ENCODE measurements at regions not wholly inside any gene's neighbourhood (a gene's known extent, or its start where the extent isn't known, plus 50 kb on each side); places are given as distances from the start of the nearest gene placed in this dataset.

DNA sequence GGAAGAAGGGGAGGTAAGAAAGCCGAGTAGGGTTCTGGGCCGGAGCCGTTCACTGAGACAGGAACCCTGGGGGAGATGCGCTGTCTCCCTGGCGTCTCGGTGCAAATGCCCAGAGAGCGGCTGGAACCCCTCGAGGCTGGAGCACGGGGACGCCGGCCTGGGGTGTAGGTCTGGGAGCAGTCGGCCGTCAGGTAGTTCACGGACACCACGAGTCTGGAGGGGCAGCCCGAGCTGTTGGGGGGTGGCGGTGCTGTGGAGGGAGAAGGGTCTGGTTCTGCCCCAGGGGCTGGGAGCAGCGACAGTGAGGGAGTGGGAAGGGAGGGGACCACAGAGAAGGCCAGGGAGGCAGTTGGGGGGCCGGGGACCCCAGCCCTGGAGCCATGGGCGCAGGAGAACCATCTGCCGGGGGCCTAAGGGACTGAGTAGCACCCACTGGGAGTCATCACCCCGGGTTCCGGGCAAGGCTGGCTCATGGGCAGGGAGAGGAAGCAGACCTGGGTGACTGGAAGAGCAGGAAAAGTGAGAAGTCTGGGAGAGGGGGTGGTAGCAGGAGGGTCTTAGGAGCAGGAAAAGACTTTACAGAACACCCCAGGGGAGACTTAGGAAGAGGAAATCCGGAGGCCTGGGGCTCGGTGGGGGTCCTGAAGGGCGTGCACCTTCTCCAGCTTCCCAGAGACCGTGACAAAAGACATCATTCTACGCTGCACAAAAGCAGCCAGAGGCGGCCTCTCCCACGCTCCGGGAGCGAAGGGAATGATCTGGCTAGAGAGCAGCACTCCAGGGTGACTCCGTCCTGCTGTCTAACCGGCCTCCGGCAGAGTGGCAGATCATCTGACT is 173.1 kb upstream of the SOX1 start:
- no peak for FAIRE-seq
- no peak for TF ChIP-seq POLR2A (IDR thresholded peaks at IDR 0.05; ENCODE audit: low read depth, low read length)
- DNase-seq (ENCODE audit: insufficient read length, low spot score), result no peak

DNA sequence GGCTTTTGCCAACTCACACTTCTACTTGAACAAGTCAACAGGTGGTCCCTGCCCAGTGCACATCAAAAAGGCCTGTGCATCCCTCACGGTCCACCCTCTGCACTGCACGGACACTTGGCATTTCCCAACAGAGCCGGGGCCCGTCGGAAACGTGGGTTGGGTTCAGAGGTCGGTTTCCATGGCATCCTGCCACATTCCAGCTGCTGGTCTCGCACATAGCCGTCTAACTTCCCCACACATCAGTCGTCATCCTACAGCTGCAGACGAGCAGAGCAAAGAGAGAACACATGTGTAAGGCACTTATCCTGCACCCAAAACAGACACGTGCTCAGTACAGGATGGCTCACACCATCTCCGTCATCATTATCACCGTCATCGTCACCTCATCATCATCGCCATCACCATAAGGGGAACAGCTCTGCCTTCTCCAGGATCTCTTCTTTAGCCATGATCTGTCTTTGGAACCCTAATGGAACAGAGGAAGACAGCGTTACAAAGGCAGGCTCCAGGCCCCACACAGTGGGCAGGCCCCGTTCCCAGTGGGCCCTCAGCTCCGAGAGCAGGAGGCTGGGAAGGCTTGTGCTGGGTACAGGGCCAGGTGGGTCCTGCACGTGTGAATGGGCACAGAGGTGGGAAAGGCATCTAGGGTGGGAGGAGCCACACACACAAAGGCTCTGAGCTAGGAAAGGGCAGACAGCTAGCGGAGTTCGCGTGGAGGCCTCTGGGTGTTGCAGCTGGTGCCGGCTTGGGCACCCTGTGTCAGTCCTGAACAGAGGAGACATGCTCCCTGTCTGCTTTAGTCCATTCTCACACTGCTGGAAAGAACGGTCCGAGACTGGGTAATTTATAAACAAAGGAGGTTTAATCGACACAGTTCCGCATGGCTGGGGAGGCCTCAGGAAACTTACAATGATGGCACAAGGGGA is 170.8 kb upstream of the SOX1 start:
- DNase-seq (ENCODE audit: insufficient read length, low spot score) (no peak), FAIRE-seq (no peak)
- no peak for TF ChIP-seq POLR2A (IDR thresholded peaks at IDR 0.05; ENCODE audit: low read depth, low read length)

DNA sequence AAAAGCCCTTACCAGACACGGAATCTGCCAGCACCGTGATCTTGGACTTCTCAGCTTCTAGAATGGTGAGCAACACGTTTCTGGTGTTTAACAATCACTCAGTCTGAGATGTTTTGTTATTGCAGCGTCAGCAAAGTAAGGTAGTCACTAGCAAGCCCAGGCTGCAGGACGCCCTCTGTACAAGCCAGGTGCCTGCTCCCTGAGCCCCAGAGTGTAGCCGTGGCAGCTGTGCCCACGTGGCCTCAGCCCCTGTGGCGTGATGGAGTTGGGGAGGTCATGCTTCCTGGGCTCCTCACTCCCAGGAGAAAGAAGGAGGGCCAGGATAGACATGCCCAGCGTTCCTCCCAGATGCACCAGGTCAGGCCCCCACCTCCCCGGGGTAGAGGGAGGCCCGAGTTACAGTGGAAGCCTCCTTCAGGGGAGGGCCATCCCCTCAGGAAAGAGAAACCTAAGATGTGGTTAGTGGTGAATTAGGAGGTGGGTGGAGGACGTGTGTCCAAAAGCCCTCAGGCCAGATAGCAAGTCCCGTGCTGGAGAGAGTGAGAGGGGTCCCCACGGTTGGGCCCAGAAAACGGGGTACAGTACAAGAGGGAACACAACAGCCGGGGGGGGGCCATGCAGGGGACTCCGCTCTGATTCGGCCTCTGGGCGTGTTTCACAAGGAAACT is 169.6 kb upstream of the SOX1 start:
- FAIRE-seq (no peak), DNase-seq (ENCODE audit: insufficient read length, low spot score) (no peak)
- no peak for TF ChIP-seq POLR2A (IDR thresholded peaks at IDR 0.05; ENCODE audit: low read depth, low read length)

DNA sequence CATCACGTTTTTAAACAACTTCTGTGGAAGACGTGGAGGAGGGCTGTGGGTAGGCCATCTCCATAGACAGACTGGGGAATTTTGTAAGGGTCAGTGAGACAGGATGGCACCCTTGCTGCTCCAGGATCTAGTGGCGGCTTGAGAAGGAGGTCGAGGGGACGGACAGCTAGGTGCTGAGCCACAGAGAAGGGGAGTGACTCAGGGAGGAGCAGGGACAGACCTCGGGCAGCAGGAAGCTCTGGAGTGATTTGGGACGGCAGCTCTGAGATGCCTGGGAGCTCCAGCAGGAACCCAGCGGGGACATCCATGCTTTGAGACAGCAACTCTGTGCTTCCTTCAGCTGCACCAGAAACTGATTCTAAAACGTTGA is 169.1 kb upstream of the SOX1 start:
- TF ChIP-seq POLR2A (IDR thresholded peaks at IDR 0.05; ENCODE audit: low read depth, low read length), result no peak
- FAIRE-seq (no peak), DNase-seq (ENCODE audit: insufficient read length, low spot score) (no peak)

DNA sequence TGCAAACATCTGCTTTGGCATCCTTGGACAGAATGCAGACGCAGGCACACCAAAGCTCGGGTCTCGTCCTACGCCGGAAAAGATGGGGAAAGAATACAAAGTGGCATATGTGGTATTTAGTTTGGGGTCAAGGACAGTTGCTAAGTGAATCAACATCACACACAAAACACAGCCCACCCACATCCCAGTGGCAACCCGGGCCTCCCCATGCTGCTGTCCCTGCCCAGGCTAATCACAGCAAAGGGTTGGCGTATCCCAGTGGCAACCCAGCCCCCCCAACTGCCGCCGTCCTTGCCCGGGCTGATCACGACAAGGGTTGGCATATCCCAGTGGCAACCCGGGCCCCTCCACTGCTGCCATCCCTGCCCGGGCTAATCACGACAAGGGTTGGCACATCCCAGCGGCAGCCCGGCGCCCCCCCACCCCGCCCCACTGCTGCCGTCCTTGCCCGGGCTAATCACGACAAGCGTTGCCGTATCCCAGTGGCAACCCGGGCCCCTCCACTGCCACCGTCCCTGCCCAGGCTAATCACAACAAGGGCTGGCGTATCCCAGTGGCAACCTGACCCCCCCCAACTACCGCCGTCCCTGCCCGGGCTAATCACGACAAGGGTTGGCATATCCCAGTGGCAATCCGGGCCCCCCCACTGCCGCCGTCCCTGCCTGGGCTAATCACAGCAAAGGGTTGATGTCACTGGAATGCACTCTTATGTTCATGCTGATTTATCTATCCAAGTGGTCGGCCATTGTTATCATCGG is 167.8 kb upstream of the SOX1 start:
- no peak for TF ChIP-seq POLR2A (IDR thresholded peaks at IDR 0.05; ENCODE audit: low read depth, low read length)
- FAIRE-seq, result no peak
- DNase-seq (ENCODE audit: insufficient read length, low spot score), result no peak

DNA sequence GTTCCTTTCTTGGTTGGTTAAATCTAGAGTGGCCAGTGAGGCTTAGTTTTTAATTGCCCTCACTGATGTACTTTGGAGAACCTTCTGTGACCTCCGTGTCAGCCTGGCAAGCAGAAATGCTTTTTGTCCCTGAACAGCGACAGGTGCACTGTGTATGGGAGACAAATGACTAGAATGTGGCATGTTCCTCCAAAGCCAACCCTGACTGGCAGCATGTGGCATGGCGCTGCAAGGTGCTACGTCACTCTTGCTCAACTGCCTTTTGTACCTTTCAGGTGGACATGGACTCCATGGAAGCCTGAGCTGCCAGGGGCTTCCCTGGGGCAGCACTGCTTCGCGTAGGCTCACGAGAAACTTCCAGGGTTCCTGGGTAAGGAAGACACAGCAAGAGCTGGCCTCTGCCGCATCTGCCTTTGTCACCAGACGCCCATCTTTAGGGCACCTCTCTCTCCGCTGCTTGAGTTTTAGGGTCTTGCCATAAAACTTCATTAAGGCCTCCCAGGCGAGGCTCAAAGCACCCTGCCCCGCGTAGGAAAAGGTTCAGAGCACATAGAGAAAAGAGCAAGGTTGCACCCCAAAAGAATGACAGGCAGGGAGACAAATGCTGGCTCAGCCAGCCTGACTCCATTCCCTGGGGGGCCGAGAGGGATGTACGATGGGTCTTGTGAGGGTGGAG is 167.1 kb upstream of the SOX1 start:
- no peak for TF ChIP-seq POLR2A (IDR thresholded peaks at IDR 0.05; ENCODE audit: low read depth, low read length)
- DNase-seq (ENCODE audit: insufficient read length, low spot score) (no peak), FAIRE-seq (no peak)

DNA sequence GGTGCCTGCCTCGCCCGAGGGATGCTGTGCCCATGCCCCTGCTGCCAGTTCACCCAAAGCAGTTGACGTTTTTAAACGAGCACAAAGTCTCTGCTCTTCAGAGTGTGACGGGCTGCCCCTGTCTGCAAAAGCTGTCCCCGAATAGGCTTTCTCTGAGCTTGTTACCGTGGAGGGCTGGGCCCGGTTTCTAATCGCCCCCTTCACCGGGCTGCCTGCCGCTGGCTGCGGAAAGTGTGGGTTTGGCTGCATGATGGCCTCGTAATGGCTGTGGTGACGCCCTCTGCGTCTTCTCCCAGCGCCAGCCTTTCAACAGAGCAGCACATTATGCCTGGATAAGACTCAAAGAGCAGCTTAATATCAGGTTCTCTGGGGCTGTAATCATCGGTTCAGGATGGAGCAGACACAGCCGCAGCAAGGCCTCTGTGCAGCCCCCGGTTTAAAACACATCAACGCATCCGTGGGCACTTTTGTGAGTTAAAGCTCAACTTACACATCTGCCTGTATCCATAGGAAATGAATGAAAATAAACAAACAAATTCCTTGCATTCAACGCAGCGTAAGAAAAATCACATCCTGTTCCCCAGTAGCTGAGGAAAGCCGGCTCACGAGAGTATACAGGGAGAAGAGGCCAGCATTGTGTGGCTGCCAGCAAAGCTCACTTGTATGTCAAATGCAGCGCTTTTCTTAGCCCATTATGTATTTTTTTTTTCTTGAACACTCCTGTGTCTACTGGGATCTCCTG is 166.4 kb upstream of the SOX1 start:
- FAIRE-seq (no peak), DNase-seq (ENCODE audit: insufficient read length, low spot score) (no peak)
- no peak for TF ChIP-seq POLR2A (IDR thresholded peaks at IDR 0.05; ENCODE audit: low read depth, low read length)

DNA sequence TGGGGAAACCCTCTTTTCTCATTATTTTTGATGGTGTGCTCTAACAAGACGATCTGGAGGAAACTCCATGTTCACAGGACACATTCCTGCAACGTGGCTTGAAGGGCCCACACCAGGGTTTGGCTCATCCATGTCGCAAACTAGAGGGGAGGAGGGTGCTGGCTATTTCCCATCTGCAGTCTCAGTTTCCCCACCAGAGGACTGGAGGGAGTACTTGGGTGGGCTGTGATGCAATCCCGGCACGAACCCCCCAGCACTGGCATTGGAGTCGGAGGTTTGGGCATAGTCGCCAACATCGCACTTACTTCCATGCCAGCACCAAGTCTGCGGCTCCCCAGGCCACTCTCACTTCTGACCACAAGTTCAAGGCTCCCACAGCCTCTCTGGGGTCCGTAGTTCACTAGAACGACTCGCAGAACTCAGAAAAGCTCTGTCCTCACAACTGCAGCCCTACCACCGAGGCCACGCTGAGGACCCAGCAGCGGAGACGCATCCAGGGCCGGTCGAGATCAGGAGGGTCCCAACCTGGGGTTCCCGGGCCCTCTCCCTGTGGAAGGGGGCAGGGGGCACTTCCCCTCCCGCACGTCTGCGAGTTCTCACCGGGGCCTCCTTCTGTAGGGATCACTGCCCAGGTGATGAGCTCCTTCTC is 165.6 kb upstream of the SOX1 start:
- no peak for TF ChIP-seq POLR2A (IDR thresholded peaks at IDR 0.05; ENCODE audit: low read depth, low read length)
- FAIRE-seq, result no peak
- no peak for DNase-seq (ENCODE audit: insufficient read length, low spot score)

DNA sequence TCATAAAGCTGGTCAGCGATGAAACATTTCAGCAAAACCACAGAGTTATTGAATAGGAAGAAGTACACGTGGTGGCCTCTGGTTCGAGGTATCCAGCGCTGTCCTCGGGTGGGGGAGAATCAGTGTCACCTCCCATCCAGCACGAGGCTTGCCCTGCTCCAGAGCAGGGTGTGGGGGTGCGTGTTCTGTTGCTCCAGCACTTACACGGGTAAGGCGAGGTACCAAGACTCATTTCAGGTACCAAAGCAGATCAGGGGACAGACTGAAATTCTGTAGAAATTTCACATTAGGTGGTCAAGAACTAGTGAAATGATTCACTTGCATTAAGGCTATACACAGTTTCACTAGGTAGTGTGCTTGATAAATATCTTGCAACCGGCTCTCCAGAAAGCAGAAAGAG is 164.2 kb upstream of the SOX1 start:
- DNase-seq (ENCODE audit: insufficient read length, low spot score), result no peak
- FAIRE-seq, result no peak
- TF ChIP-seq POLR2A (IDR thresholded peaks at IDR 0.05; ENCODE audit: low read depth, low read length), result no peak

DNA sequence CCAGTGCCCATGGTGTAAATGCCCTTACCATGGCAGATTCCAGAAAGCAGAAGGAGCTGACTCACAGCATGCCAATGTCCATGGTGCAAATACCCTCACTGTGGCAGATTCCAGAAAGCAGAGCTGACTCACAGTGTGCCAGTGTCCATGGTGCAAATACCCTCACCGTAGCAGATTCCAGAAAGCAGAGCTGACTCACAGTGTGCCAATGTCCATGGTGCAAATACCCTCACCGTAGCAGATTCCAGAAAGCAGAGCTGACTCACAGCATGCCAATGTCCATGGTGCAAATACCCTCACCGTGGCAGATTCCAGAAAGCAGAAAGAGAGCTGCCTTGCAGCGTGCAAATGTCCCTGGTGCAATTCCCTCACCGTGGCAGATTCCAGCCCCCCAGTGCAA is 163.8 kb upstream of the SOX1 start:
- DNase-seq (ENCODE audit: insufficient read length, low spot score), result no peak
- no peak for FAIRE-seq
- no peak for TF ChIP-seq POLR2A (IDR thresholded peaks at IDR 0.05; ENCODE audit: low read depth, low read length)

DNA sequence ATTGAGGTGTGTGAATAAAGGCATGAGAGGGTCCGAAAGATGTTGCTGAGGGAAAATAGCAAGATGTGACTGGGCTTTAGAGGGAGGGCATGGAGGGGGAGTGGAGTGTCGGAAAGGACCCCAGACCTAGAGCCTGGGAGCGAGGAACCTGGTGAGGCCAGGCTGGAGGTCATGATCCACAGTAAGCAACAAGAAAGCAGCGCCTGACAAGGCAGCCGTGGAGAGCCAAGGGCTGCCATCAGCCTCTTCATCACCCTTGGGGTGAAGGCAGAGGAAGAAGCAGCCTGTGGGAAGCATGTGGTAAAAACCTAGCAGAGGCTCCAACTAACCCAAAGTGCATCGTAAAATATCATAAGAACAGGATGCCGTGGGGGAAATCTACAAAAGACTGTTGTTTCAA is 162.8 kb upstream of the SOX1 start:
- no peak for TF ChIP-seq POLR2A (IDR thresholded peaks at IDR 0.05; ENCODE audit: low read depth, low read length)
- DNase-seq (ENCODE audit: insufficient read length, low spot score), result no peak
- no peak for FAIRE-seq

Data from H54 (cell line).